ENCODE measurements at regions not wholly inside any gene's neighbourhood (a gene's known extent, or its start where the extent isn't known, plus 50 kb on each side); places are given as distances from the start of the nearest gene placed in this dataset.

DNA sequence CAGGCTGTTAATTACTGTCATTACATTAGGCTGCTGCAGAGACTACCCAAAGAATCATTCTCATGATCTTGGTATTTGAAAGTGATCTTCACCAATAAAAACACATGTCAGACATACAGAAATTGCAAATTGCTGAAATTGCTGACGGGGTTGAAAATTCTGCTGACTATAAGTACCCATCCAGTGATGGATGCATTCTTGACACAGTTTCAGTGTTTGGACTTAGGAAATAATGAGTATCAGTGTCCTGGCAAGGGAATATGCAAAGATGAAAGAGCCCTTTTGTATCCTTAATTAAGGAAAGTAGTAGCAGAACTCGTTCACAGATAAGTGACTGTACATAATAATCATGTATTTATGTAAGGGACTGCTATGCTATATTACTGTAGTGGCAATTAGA, 221.1 kb upstream of the ATP5MC3 start:
- no peak for DNase-seq (ENCODE audit: low read depth)
- Histone ChIP-seq H3K27me3 (ENCODE audit: control insufficient read depth, insufficient read depth, low read length) (no peaks in the 10 kb centered on the region), H3K4me3 (ENCODE audit: low read depth, low read length) (no peak overlapping the region), H3K36me3 (ENCODE audit: control insufficient read depth, insufficient read depth, low read length) (no peaks in the 10 kb centered on the region)
- no peak for TF ChIP-seq CTCF (IDR thresholded peaks at IDR 0.05; ENCODE audit: insufficient read depth, low read length, poor library complexity, severe bottlenecking)

DNA sequence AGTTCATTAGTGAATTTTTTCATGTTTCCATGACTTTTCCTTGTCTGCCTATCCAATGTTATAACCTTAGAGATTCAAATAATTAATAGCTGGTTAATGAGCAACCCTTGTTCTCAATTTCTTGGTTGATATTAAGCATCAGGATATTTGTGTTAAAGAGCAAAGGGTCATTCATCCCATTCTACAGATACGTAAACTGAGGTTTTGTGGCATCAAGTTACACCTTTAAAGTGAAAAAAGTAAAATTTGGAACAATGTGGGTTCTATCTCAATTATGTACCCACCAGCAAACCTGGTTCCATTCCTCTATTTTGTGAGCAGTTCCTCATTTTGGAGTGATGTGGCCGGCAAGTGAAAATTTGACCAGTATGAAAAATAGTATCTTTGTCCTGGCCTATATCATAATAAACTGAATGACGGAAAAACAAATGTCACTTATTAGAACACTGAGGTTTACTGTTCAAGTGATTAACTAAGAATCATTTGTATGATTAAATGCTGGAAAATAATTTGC, 220.5 kb upstream of the ATP5MC3 start:
- no peaks in the 10 kb centered on the region for H3K36me3 ChIP-seq (ENCODE audit: control insufficient read depth, insufficient read depth, low read length)
- DNase-seq (ENCODE audit: low read depth) = no peak
- no peak overlapping the region for H3K4me3 ChIP-seq (ENCODE audit: low read depth, low read length)
- no peak for TF ChIP-seq CTCF (IDR thresholded peaks at IDR 0.05; ENCODE audit: insufficient read depth, low read length, poor library complexity, severe bottlenecking)
- no peaks in the 10 kb centered on the region for H3K27me3 ChIP-seq (ENCODE audit: control insufficient read depth, insufficient read depth, low read length)

DNA sequence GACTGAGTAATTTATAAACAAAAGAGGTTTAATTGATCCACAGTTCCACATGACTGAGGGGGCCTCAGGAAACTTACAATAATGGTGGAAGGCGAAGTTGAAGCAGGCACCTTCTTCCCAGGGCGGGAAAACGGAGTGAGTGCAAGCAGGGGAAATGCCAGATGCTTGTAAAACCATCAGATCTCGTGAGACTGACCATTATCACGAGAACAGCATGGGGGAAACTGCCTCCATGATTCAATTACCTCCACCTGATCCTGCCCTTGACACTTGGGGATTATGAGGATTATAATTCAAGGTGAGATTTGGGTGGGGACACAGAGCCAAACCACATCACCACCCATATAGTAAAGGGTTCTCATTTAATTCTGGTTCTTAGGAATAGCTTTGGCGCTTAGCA, 219.5 kb upstream of the ATP5MC3 start:
- DNase-seq (ENCODE audit: low read depth) = no peak
- Histone ChIP-seq H3K4me3 (ENCODE audit: low read depth, low read length) (no peak overlapping the region), H3K27me3 (ENCODE audit: control insufficient read depth, insufficient read depth, low read length) (no peaks in the 10 kb centered on the region), H3K36me3 (ENCODE audit: control insufficient read depth, insufficient read depth, low read length) (no peaks in the 10 kb centered on the region)
- no peak for TF ChIP-seq CTCF (IDR thresholded peaks at IDR 0.05; ENCODE audit: insufficient read depth, low read length, poor library complexity, severe bottlenecking)

- H3K27me3 ChIP-seq (ENCODE audit: control insufficient read depth, insufficient read depth, low read length) = no peaks in the 10 kb centered on the region
- no peak for TF ChIP-seq CTCF (IDR thresholded peaks at IDR 0.05; ENCODE audit: insufficient read depth, low read length, poor library complexity, severe bottlenecking)
Measured at GRCh38 chr2:175399326-175399725, 217.8 kb upstream of the ATP5MC3 start.

GRCh38 chr2:175398848-175399247, 217.3 kb upstream of the ATP5MC3 start:
- no peak for DNase-seq (ENCODE audit: low read depth)
- Histone ChIP-seq H3K4me3 (ENCODE audit: low read depth, low read length) (no peak overlapping the region), H3K36me3 (ENCODE audit: control insufficient read depth, insufficient read depth, low read length) (no peaks in the 10 kb centered on the region), H3K27me3 (ENCODE audit: control insufficient read depth, insufficient read depth, low read length) (no peaks in the 10 kb centered on the region)
- TF ChIP-seq CTCF (IDR thresholded peaks at IDR 0.05; ENCODE audit: insufficient read depth, low read length, poor library complexity, severe bottlenecking) = no peak

More at GRCh38 chr2:175399326-175399725, 217.8 kb upstream of the ATP5MC3 start:
- H3K36me3 ChIP-seq (ENCODE audit: control insufficient read depth, insufficient read depth, low read length) = no peaks in the 10 kb centered on the region
- no peak for DNase-seq (ENCODE audit: low read depth)
- no peak overlapping the region for H3K4me3 ChIP-seq (ENCODE audit: low read depth, low read length)

- H3K36me3 ChIP-seq (ENCODE audit: control insufficient read depth, insufficient read depth, low read length) = no peaks in the 10 kb centered on the region
- H3K4me3 ChIP-seq (ENCODE audit: low read depth, low read length) = no peak overlapping the region
- H3K27me3 ChIP-seq (ENCODE audit: control insufficient read depth, insufficient read depth, low read length) = no peaks in the 10 kb centered on the region
- TF ChIP-seq CTCF (IDR thresholded peaks at IDR 0.05; ENCODE audit: insufficient read depth, low read length, poor library complexity, severe bottlenecking) = no peak
- no peak for DNase-seq (ENCODE audit: low read depth)
Measured at GRCh38 chr2:175396696-175397095, 215.2 kb upstream of the ATP5MC3 start.
